ENCODE measurements at regions not wholly inside any gene's neighbourhood (a gene's known extent, or its start where the extent isn't known, plus 50 kb on each side); places are given as distances from the start of the nearest gene placed in this dataset.
"Not testable (repeated sequence)": the region's sequence is repeated elsewhere in the genome, so short reads cannot be mapped to it uniquely, and the experiment has no call there.

DNA sequence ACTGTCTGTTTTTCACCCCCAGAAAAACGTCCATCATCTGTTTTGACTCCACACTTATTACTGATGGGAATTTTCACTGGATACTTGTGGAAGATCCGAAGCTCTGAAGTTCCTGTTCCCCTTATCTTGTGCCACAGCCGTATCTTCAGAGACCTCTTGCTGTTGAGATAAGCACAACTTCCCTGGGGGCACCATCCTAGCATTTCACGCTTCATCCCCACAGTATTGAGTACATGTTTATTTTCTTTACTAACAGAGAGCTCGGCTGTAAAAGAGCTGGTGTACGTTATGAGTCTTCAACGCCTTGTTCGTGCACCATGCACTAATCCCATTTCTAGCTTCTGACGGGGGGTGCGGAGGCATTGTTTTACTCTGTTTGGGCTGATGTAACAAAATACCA lies 813.6 kb upstream of the EEF2KMT start:
- no peak overlapping the region for H3K27ac ChIP-seq (ENCODE audit: low read depth, low read length, poor library complexity, severe bottlenecking)
- H4K20me1 ChIP-seq (ENCODE audit: insufficient read depth, low read length) = no peaks in the 10 kb centered on the region
- DNase-seq (ENCODE audit: low spot score) = no peak
- no TSS peak for BruUV-seq (replicated peaks)
- no peaks in the 10 kb centered on the region for H3K36me3 ChIP-seq (ENCODE audit: insufficient read depth, low read length)
- H3K4me2 ChIP-seq (ENCODE audit: low read length) = no peak overlapping the region
- H2AFZ ChIP-seq (ENCODE audit: low read length) = no peak overlapping the region
- H3K4me3 ChIP-seq (ENCODE audit: low read depth, low read length, poor library complexity, severe bottlenecking) = no peak overlapping the region
- no peaks in the 10 kb centered on the region for H3K9me2 ChIP-seq (ENCODE audit: insufficient read depth, low read length)
- H3K79me2 ChIP-seq (ENCODE audit: insufficient read depth, low read depth, low read length) = no peaks in the 10 kb centered on the region
- POLR2A ChIA-PET = interaction anchor here (0.6 kb wide), 1 partner anchor 17 kb away, joined by 3 read pairs; no protein-coding TSS in a partner anchor
- no peaks in the 10 kb centered on the region for H3K9me3 ChIP-seq (ENCODE audit: low read length)
- intact Hi-C loops (cut with micrococcal nuclease; ENCODE audit: unreplicated experiment) = no loop called here
- CTCF ChIA-PET (ENCODE audit: unreplicated experiment) = no interaction called here
- TF ChIP-seq, protein P1, sequence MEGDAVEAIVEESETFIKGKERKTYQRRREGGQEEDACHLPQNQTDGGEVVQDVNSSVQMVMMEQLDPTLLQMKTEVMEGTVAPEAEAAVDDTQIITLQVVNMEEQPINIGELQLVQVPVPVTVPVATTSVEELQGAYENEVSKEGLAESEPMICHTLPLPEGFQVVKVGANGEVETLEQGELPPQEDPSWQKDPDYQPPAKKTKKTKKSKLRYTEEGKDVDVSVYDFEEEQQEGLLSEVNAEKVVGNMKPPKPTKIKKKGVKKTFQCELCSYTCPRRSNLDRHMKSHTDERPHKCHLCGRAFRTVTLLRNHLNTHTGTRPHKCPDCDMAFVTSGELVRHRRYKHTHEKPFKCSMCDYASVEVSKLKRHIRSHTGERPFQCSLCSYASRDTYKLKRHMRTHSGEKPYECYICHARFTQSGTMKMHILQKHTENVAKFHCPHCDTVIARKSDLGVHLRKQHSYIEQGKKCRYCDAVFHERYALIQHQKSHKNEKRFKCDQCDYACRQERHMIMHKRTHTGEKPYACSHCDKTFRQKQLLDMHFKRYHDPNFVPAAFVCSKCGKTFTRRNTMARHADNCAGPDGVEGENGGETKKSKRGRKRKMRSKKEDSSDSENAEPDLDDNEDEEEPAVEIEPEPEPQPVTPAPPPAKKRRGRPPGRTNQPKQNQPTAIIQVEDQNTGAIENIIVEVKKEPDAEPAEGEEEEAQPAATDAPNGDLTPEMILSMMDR (conservative IDR thresholded peaks at IDR 0.05; ENCODE audit: low read length) = no peak
- TF ChIP-seq EZH2phosphoT487 (IDR thresholded peaks at IDR 0.05; ENCODE audit: borderline replicate concordance, low read depth, low read length) = no peak
- H3K4me1 ChIP-seq (ENCODE audit: insufficient read depth, low read length, poor library complexity, severe bottlenecking) = no peaks in the 10 kb centered on the region

DNA sequence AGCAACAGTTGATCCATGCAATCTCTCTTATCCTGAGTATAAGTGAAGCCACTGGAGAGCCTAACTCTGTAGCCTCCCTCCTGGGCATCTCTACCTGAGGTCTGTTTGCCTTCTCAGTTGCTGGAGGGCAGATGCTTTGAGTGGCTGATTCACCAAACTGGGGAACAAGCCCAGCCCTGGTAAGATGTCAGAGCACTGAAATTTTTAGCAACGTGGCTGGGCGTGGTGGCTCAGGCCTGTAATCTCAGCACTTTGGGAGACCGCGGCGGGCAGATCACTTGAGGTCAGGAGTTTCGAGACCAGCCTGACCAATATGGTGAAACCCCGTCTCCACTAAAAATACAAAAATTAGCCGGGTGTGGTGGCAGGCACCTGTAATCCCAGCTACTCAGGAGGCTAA lies 812.0 kb upstream of the EEF2KMT start:
- H3K4me1 ChIP-seq (ENCODE audit: insufficient read depth, low read length, poor library complexity, severe bottlenecking); H2AFZ ChIP-seq (ENCODE audit: low read length); intact Hi-C loops (cut with micrococcal nuclease; ENCODE audit: unreplicated experiment); H3K79me2 ChIP-seq (ENCODE audit: insufficient read depth, low read depth, low read length); H3K9me2 ChIP-seq (ENCODE audit: insufficient read depth, low read length); H3K9me3 ChIP-seq (ENCODE audit: low read length); H4K20me1 ChIP-seq (ENCODE audit: insufficient read depth, low read length); H3K27ac ChIP-seq (ENCODE audit: low read depth, low read length, poor library complexity, severe bottlenecking); H3K4me2 ChIP-seq (ENCODE audit: low read length); H3K4me3 ChIP-seq (ENCODE audit: low read depth, low read length, poor library complexity, severe bottlenecking); H3K36me3 ChIP-seq (ENCODE audit: insufficient read depth, low read length); BruUV-seq (replicated peaks); POLR2A ChIA-PET; CTCF ChIA-PET (ENCODE audit: unreplicated experiment); DNase-seq (ENCODE audit: low spot score): not testable (repeated sequence)

DNA sequence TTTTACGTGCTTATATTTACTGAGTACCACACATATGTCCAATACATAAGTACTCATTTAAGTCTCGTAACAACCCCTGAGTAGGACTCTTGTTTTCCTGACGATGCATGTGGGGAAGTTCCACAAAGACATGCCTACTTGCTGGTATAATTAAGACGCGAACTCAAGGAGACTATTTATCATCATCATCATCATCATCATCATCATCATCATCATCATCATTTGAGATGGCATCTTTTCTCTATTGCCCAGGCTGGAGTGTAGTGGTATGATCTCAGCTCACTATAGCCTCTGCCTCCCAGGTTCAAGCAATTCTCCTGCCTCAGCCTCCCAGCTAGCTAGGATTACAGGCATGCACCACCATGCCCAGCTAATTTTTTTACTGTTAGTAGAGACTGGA lies 809.9 kb upstream of the EEF2KMT start:
- intact Hi-C loops (cut with micrococcal nuclease; ENCODE audit: unreplicated experiment) = no loop called here
- H3K4me3 ChIP-seq (ENCODE audit: low read depth, low read length, poor library complexity, severe bottlenecking) = no peak overlapping the region
- no peaks in the 10 kb centered on the region for H3K9me2 ChIP-seq (ENCODE audit: insufficient read depth, low read length)
- no peaks in the 10 kb centered on the region for H3K9me3 ChIP-seq (ENCODE audit: low read length)
- no peak for DNase-seq (ENCODE audit: low spot score)
- BruUV-seq (replicated peaks) = no TSS peak
- POLR2A ChIA-PET = interaction anchor here (0.7 kb wide), 1 partner anchor 1268 kb away, joined by 3 read pairs; no protein-coding TSS in a partner anchor
- TF ChIP-seq, protein P1 (conservative IDR thresholded peaks at IDR 0.05; ENCODE audit: low read length) = no peak
- no peak for TF ChIP-seq EZH2phosphoT487 (IDR thresholded peaks at IDR 0.05; ENCODE audit: borderline replicate concordance, low read depth, low read length)
- H3K27ac ChIP-seq (ENCODE audit: low read depth, low read length, poor library complexity, severe bottlenecking) = no peak overlapping the region
- no peaks in the 10 kb centered on the region for H3K36me3 ChIP-seq (ENCODE audit: insufficient read depth, low read length)
- no peaks in the 10 kb centered on the region for H3K79me2 ChIP-seq (ENCODE audit: insufficient read depth, low read depth, low read length)
- H2AFZ ChIP-seq (ENCODE audit: low read length) = no peak overlapping the region
- CTCF ChIA-PET (ENCODE audit: unreplicated experiment) = no interaction called here
- H4K20me1 ChIP-seq (ENCODE audit: insufficient read depth, low read length) = no peaks in the 10 kb centered on the region
- no peaks in the 10 kb centered on the region for H3K4me1 ChIP-seq (ENCODE audit: insufficient read depth, low read length, poor library complexity, severe bottlenecking)
- no peak overlapping the region for H3K4me2 ChIP-seq (ENCODE audit: low read length)
